HG03060 (cell line): ENCODE measurements at regions not wholly inside any gene's neighbourhood (a gene's known extent, or its start where the extent isn't known, plus 50 kb on each side); places are given as distances from the start of the nearest gene placed in this dataset.

Experiments used
- ATAC-seq: cut with Tn5 transposase; IDR thresholded peaks from one replicate; pipeline ENCODE4 v1.9.1; 2021; ENCODE audit warnings: low read depth, moderate number of reproducible peaks; ENCODE audit not compliant: unreplicated experiment

DNA sequence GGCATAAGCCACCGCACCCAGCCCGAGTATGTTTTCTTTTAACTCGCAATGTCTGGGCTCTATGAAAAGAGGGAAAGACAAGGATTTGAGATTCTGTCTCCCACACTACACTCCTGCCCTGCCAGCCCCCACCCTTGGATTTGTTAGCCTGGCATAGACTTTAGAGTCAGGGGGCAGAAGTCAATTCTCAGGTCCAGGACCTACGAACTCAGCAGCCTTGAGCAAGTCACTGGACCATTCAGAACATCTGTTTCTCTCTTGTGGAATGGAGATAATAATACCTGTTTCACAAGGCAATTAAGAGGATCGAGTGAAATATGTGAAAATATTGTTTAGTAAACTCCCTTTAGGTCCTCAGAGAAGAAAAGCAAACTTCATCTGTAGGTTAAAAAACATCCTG lies 66.1 kb upstream of the FUT8 start:
- no peak for ATAC-seq

DNA sequence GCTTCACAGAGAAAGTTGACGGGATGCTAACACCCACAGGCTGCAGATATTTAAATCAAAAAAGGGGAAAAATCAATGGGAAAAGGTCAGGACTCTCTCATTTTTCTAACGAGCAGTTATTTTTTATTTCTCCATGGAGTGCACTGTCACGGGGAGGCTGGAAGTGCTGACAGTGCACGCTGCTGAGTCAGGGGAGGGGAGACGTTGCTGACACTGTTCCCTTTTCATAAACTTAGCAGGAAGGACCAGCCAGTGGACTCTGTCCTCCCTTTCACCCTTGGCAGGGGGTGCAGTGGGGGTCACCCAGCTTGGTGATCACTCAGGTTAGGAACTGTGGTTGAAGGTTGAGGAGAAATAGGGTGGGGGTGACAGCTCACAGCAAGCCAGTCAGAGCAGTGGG lies 65.6 kb upstream of the FUT8 start:
- ATAC-seq = no peak

DNA sequence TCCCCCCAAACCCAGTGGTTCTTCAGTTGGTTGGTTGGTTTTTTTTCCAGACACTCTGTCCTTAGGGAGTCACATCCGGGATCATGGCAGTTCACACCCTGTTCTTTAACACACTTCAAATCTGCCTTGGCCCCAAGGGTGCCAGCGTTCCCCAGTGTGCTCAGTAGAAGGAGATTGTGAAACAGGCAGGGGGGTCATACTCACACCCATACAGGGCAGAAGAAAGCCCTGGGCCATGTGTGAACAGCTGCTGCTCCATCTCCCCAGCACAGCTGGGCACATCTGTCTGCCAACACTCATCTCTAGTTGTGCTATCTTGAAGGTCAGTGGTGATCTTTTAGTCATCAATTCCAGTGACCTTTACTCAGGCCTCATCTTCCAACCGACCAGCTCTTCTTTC lies 64.4 kb upstream of the FUT8 start:
- ATAC-seq = no peak

DNA sequence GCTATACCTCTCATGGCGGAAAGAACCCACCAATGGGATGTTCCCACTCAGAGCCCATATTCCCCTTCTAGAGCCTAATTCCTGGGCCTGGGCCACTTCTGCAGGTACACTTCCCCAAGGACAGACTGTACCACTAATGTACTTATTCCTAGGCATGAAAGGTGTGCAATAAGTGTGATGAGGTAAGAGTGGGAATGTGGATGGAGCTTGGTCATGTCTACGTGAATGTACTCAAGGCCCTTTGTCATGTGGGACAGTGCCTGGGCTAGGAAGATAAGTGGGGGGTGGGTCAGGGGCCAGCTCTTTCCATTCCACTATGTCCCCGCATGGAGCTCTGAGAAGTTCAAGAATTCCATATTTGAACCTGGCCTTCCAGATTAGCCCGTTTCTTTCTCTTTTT lies 63.4 kb upstream of the FUT8 start:
- no peak for ATAC-seq

DNA sequence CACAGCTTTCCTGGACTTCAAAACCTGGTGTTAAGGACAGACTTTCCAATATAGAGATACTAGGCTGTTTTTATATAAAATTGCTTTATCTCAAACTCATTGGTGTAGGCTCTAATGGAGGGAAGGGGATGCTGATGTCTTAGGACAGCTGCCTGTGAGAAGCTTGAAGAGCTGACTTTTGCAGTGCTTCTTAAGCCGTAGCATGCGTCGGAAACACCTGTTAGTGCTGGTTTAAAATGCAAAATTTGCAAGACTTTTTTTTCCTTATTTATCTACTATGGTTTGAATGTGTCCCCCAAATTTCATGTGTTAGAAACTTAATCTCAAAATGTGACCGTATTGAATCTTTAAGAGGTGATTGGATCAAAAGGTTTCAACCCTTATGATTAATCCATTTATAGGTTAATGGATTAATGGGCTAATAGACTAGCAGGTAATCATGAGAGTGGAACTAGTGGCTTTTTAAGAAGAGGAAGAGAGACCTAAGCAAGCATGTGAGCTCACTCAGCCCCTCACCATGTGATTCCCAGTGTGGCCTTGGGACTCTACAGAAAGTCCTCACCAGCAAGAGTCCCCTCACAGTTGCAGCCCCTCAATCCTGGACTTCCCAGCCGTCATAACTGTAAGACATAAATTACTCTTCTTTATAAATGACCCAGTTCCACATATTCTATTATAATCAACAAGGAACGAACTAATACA lies 60.9 kb upstream of the FUT8 start:
- ATAC-seq = no peak

DNA sequence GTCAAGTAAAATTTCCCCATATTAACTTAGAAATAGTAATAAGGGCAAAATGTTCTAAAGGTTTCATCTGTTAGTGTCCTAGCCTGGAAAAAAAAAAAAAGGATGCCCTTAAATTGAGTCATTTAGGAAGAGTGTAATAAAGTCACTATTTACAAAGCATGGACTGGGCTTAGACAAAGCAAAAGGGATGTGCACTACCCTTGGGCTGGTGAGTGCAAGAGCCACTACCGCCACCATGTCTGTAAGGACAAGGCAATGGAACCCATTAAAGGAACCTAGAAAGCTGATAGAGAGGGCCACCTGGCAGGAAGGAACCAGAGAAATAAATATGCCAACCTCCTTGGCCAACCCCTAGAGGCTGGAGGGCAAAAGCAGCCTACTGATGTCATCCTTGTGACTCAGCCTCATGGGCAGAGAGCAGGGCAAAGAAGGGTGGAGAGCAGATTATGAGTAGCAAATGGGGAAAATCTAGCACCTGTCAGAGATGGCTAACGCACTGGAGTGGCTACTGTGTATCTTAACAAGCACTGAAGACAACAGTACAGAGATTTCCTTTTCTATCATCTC lies 59.5 kb upstream of the FUT8 start:
- ATAC-seq = no peak

DNA sequence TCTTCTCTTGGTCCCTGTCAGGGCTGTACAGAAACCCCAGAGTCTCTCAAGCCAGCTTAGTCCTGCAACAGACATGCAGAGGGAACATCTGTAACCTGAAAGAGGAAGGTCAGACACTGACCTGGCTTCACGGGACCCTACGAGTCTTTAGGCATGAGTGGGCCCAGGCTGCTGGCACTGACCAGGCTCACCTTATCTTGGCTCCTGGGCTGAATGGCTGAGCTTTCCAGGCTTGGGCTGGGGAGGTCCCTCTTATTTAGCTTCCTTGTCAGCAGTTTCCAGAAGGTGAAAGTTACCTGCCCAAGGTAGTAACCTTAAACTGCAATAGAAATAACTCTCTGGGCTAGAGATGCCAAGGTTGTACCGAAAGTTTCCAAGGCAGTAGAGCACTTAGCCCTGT lies 58.4 kb upstream of the FUT8 start:
- ATAC-seq = no peak

DNA sequence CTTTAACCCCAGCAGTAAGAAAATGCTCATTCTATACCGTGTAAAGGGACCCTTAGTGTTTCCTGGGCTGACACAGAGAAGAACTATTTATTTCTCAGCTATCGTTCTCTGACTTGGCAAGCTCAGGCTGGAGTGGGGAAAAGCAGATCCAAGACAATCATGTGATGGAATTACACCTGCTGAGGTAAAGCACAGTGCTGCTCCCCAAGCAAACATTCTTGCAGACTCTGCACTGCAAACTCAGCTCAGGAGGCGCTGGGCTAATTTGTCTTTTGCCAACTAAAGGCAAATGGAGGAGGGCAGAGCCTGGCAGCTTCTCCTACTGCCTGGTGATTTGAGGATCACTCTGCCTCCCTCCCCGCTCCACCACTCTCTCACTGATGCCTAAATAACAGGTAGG lies 57.8 kb upstream of the FUT8 start:
- no peak for ATAC-seq

DNA sequence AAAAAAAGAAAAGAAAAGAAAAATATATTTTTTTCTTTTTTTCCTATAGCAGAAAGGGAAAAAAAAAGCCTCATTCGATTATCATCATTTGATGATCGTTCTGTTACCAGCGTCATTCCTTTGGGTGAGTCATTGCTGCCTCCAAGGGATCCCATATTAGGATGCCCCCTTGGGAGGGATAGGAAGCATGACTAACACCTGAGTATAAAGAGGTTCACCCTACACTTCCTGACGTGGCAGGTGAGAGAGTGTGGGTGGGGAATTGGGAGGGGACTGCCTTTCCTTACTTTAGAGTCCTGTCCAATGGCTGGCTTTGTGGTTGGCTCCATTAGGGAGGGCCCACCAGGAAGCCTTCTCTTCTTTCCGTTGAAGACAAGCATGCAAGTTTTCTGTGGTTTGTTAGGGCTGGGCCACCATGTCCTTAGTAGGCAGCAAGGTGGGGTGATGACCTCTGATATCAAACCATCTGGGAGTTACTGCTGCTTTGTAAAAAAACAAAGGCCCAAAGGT lies 56.1 kb upstream of the FUT8 start:
- ATAC-seq = no peak

DNA sequence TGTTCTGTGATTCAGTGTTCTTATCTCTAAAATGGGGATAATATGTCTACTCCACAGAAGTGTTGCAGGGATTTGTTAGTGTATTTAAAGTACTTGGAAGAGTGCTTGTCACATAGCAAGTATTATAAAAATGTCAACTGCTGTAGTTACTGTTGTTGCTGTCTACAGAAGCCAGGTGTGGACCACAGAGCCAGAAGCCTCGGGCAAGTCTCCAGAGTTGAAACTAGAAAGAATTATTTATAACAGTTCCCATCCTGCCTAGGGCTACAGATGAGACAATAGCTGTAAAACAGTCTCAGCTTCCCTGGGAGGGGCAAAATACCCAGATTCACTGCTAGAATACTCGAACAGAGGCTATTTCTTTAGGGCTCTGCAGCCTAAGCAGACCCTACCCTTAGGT lies 55.4 kb upstream of the FUT8 start:
- ATAC-seq = no peak

DNA sequence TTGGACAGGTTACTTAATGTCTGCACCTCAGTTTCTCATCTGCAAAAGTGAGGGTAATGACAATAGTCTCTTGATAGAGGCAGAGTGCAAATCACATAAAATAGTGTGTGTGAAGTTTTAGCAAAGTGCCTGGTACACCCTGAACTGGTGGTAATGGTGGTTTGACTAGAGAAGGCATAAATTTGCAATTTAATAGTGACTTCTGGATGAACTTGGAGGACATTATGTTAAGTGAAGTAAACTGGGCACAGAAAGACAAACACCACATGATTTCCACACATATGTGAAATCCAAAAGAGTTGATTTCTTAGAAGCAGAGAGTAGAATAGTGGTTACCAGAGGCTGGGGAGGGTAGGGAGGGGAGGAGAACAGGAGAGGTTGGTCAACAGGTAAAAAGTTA lies 54.8 kb upstream of the FUT8 start:
- no peak for ATAC-seq

DNA sequence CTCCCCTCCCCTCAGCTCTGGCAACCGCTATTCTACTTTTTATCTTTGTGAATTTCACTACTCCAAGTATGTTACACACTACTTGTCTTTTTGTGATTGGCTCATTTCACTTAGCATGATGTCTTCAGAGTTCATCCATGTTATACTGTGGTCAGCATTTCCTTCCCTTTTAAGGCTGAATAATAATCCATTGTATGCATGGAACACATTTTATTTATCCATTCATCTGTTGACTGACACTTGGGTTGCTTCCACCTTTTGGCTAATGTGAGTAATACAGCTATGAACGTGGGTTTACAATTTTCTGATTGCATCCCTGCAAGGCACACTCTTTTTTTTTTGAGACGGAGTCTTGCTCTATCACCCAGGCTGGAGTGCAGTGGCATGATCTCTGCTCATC lies 53.0 kb upstream of the FUT8 start:
- ATAC-seq = no peak

DNA sequence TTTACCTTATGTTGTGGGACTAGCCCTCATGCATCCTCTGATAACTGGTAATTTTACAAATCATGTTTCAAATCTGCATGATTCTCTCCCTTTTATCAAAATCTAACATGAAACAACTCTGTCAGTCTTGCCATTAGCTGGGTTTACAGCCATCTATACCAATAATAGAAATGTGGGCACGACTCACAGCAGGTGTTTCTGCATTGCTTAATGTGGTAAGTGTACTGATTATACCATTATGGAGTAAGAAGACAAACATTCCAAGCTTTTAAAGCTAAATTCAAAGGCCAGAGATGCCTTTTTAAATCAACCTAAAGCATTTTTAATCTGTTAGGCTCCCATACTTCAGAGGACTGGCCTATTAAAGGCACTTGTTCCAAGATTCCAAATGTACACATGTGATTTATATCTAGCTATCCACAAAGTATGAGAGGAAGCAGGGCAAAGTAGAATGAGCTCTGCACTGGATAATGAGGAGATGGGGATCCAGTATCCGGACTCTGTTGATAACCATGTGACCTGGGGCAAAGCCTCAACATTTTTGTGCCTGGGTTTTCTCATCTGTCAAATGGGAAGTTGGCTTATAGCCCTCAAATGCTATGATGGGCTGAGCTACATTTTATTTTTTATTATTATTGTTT lies 52.3 kb upstream of the FUT8 start:
- ATAC-seq = no peak

DNA sequence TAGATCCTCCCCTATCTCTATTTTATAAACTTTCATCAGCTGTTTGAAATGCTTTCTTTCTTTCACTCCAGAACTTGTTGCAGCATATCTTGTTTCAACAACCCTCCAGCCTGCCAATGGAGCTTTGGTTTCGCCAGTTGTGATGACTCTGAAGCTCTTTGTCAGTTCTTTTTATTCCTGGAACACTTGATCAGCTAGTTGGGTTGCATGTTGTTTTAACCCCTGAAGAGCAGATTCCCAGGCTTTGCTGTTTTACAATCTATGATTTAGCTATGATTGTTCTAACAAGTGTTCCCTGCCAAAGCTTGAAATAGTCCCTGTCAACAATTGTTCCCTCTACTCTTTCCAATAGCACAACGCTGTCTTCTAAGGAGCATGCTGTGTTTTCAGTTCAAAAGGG lies 50.6 kb upstream of the FUT8 start:
- no peak for ATAC-seq
